ENCODE measurements at regions not wholly inside any gene's neighbourhood (a gene's known extent, or its start where the extent isn't known, plus 50 kb on each side); places are given as distances from the start of the nearest gene placed in this dataset.

DNA sequence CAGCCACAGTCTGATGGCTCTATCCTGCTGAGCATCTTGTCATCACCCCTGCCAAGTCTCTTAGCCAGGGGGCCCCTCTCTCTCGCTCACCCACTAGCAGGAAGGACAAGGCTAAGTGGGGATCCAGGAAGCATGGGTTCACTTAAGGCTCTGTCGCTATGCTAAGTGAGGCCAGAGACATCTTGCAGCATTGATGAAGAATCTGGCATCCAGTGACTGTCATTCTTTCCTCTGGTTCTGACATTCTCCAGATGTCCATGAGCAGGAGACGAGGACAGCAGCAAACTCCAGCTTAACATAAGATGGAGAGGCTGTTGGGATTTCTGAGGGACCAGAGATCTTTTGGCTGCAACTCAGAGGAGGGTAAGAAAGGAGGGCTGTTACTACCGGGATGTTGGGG is 230.2 kb downstream of the TSHZ3 start:
- H3K4me3 ChIP-seq (replicated peaks; ENCODE audit: insufficient read depth, low read length): no peak overlapping the region
- no peak for DNase-seq (ENCODE audit: low read depth in 1 of 2, low spot score in 1 of 2)
- peaks cover 4% of the 10 kb centered on the region for H3K27me3 ChIP-seq (ENCODE audit: insufficient read depth, poor library complexity, severe bottlenecking)
- no peak overlapping the region for H3K27ac ChIP-seq (replicated peaks)
- TF ChIP-seq POLR2AphosphoS5 (IDR thresholded peaks at IDR 0.05; ENCODE audit: low read depth): no peak
- TF ChIP-seq, protein P1, sequence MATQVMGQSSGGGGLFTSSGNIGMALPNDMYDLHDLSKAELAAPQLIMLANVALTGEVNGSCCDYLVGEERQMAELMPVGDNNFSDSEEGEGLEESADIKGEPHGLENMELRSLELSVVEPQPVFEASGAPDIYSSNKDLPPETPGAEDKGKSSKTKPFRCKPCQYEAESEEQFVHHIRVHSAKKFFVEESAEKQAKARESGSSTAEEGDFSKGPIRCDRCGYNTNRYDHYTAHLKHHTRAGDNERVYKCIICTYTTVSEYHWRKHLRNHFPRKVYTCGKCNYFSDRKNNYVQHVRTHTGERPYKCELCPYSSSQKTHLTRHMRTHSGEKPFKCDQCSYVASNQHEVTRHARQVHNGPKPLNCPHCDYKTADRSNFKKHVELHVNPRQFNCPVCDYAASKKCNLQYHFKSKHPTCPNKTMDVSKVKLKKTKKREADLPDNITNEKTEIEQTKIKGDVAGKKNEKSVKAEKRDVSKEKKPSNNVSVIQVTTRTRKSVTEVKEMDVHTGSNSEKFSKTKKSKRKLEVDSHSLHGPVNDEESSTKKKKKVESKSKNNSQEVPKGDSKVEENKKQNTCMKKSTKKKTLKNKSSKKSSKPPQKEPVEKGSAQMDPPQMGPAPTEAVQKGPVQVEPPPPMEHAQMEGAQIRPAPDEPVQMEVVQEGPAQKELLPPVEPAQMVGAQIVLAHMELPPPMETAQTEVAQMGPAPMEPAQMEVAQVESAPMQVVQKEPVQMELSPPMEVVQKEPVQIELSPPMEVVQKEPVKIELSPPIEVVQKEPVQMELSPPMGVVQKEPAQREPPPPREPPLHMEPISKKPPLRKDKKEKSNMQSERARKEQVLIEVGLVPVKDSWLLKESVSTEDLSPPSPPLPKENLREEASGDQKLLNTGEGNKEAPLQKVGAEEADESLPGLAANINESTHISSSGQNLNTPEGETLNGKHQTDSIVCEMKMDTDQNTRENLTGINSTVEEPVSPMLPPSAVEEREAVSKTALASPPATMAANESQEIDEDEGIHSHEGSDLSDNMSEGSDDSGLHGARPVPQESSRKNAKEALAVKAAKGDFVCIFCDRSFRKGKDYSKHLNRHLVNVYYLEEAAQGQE (IDR thresholded peaks at IDR 0.05; ENCODE audit: insufficient replicate concordance, low read depth): no peak
- no peak for TF ChIP-seq GABPA (IDR thresholded peaks at IDR 0.05; ENCODE audit: low read depth)
- no peak for TF ChIP-seq SPI1 (IDR thresholded peaks at IDR 0.05; ENCODE audit: borderline replicate concordance, low read depth)
- TF ChIP-seq, protein P2, sequence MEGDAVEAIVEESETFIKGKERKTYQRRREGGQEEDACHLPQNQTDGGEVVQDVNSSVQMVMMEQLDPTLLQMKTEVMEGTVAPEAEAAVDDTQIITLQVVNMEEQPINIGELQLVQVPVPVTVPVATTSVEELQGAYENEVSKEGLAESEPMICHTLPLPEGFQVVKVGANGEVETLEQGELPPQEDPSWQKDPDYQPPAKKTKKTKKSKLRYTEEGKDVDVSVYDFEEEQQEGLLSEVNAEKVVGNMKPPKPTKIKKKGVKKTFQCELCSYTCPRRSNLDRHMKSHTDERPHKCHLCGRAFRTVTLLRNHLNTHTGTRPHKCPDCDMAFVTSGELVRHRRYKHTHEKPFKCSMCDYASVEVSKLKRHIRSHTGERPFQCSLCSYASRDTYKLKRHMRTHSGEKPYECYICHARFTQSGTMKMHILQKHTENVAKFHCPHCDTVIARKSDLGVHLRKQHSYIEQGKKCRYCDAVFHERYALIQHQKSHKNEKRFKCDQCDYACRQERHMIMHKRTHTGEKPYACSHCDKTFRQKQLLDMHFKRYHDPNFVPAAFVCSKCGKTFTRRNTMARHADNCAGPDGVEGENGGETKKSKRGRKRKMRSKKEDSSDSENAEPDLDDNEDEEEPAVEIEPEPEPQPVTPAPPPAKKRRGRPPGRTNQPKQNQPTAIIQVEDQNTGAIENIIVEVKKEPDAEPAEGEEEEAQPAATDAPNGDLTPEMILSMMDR (IDR thresholded peaks at IDR 0.05; ENCODE audit: insufficient read depth, low read length): no peak

DNA sequence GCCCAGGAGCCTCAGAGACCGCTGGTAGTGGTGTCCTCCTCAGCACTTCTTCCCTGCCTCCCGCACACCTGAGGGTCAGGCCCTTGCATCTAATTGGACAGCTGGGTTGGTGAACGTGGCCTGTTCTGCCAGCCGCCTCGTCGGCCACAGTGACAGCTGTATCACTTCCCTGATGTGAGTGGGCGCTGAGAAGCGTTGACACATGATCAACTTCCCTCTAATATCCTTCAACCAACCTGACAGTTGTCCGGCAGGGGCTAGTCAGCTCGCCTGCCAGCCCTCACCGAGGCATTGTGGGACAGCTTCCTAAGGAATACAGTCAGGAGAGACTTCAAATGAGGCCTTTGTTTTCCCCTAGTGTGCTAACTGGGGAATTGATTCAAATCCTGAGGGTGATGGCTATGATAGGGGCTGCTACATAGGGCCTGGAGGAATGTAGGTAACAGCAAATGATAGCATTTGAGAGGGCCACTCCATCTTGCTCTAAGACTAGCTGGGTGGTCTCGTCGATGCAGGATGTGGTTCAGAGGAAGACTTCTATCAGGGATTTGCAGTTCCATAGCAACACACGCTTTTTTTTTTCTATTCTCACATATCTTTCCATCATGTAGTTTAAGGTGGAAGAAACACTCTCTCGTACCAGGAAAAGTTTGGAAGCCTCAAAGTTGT is 230.8 kb downstream of the TSHZ3 start:
- no peak overlapping the region for H3K4me3 ChIP-seq (replicated peaks; ENCODE audit: insufficient read depth, low read length)
- TF ChIP-seq SPI1 (IDR thresholded peaks at IDR 0.05; ENCODE audit: borderline replicate concordance, low read depth) (no peak), GABPA (IDR thresholded peaks at IDR 0.05; ENCODE audit: low read depth) (no peak), POLR2AphosphoS5 (IDR thresholded peaks at IDR 0.05; ENCODE audit: low read depth) (no peak)
- TF ChIP-seq, protein P1 (IDR thresholded peaks at IDR 0.05; ENCODE audit: insufficient replicate concordance, low read depth): no peak
- TF ChIP-seq, protein P2 (IDR thresholded peaks at IDR 0.05; ENCODE audit: insufficient read depth, low read length): no peak
- peaks cover 6% of the 10 kb centered on the region for H3K27me3 ChIP-seq (ENCODE audit: insufficient read depth, poor library complexity, severe bottlenecking)
- DNase-seq (ENCODE audit: low read depth in 1 of 2, low spot score in 1 of 2): no peak
- no peak overlapping the region for H3K27ac ChIP-seq (replicated peaks)

DNA sequence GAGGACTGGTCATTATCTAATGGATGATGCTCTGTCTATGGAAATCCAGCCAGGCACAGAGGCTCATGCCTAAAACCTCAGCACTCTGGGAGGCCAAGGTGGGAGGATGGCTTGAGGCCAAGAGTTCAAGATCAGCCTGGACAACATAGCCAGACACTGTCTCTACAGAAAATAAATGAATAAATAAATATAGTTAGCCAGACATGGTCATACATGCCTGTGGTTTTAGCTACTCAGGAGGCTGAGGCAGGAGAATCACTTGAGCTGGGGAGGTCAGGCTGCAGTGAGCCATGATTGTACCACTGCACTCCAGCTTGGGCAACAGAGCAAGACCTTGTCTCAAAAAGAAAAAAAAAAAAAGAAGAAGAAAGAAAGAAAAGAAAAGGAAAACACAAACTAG is 234.7 kb downstream of the TSHZ3 start:
- Histone ChIP-seq H3K4me3 (replicated peaks; ENCODE audit: insufficient read depth, low read length) (no peak overlapping the region), H3K27ac (replicated peaks) (no peak overlapping the region), H3K27me3 (ENCODE audit: insufficient read depth, poor library complexity, severe bottlenecking) (peaks cover 9% of the 10 kb centered on the region)
- TF ChIP-seq SPI1 (IDR thresholded peaks at IDR 0.05; ENCODE audit: borderline replicate concordance, low read depth) (no peak), POLR2AphosphoS5 (IDR thresholded peaks at IDR 0.05; ENCODE audit: low read depth) (no peak), GABPA (IDR thresholded peaks at IDR 0.05; ENCODE audit: low read depth) (no peak)
- TF ChIP-seq, protein P1 (IDR thresholded peaks at IDR 0.05; ENCODE audit: insufficient replicate concordance, low read depth): no peak
- TF ChIP-seq, protein P2 (IDR thresholded peaks at IDR 0.05; ENCODE audit: insufficient read depth, low read length): no peak
- no peak for DNase-seq (ENCODE audit: low read depth in 1 of 2, low spot score in 1 of 2)
